GM12874 (cell line): ENCODE measurements at regions not wholly inside any gene's neighbourhood (a gene's known extent, or its start where the extent isn't known, plus 50 kb on each side); places are given as distances from the start of the nearest gene placed in this dataset.

Experiments
- CTCF ChIP-seq: IDR thresholded peaks from 2 replicates; pipeline ENCODE4 v1.5.1; 2011; ENCODE audit warnings: low read depth, mild to moderate bottlenecking, control low read depth, low read length, moderate library complexity; ENCODE audit not compliant: insufficient read depth

- no peak for TF ChIP-seq CTCF
Measured at GRCh38 chr18:68234131-68234530, 480.8 kb downstream of the TMX3 start.

GRCh38 chr18:68233018-68233417, 481.9 kb downstream of the TMX3 start:
- TF ChIP-seq CTCF: no peak

- TF ChIP-seq CTCF: no peak
Measured at GRCh38 chr18:68229351-68229750, 485.6 kb downstream of the TMX3 start.

- TF ChIP-seq CTCF: no peak
Measured at GRCh38 chr18:68221111-68221724, 493.7 kb downstream of the TMX3 start.

- no peak for TF ChIP-seq CTCF
Measured at GRCh38 chr18:68220458-68220857, 494.4 kb downstream of the TMX3 start.

GRCh38 chr18:68219872-68220271, 495.0 kb downstream of the TMX3 start:
- TF ChIP-seq CTCF: no peak

- TF ChIP-seq CTCF: no peak
Measured at GRCh38 chr18:68219274-68219673, 495.6 kb downstream of the TMX3 start.
